Loucy (cell line): ENCODE measurements at regions not wholly inside any gene's neighbourhood (a gene's known extent, or its start where the extent isn't known, plus 50 kb on each side); places are given as distances from the start of the nearest gene placed in this dataset.

Experiments
- H2AFZ ChIP-seq: fragments of 200-600 bp; sonication (generic); 2 replicates; pipeline ENCODE4 v1.6.0; 2016; ENCODE audit warnings: antibody characterized with exemption, mild to moderate bottlenecking, low read length, moderate library complexity
- H3F3A ChIP-seq: fragments of 200-600 bp; 2 replicates; pipeline ENCODE4 v1.6.0; 2016; ENCODE audit warnings: antibody characterized with exemption, low read depth, mild to moderate bottlenecking
- H3K27me3 ChIP-seq: fragments of 200-600 bp; sonication (generic); 2 replicates; pipeline ENCODE4 v1.6.1; 2014; ENCODE audit warnings: low read length, mild to moderate bottlenecking; ENCODE audit not compliant: insufficient read depth, poor library complexity, severe bottlenecking
- H3K36me3 ChIP-seq: fragments of 200-600 bp; sonication (generic); 2 replicates; pipeline ENCODE4 v1.6.1; 2016; ENCODE audit warnings: low read length; ENCODE audit not compliant: insufficient read depth
- H3K4me1 ChIP-seq: fragments of 200-600 bp; sonication (generic); 2 replicates; pipeline ENCODE4 v1.5.1; 2014; ENCODE audit warnings: low read length, mild to moderate bottlenecking; ENCODE audit not compliant: insufficient read depth, poor library complexity, severe bottlenecking
- H3K4me2 ChIP-seq: fragments of 200-600 bp; sonication (generic); 2 replicates; pipeline ENCODE4 v1.6.0; 2014; ENCODE audit warnings: antibody characterized with exemption, low read length, low read depth, mild to moderate bottlenecking; ENCODE audit not compliant: poor library complexity, severe bottlenecking
- H3K4me3 ChIP-seq: fragments of 200-600 bp; sonication (generic); 2 replicates; pipeline ENCODE4 v1.5.1; 2014; ENCODE audit warnings: low read length, mild to moderate bottlenecking, mixed read lengths; ENCODE audit not compliant: poor library complexity, severe bottlenecking
- H3K79me2 ChIP-seq: fragments of 200-600 bp; sonication (generic); 2 replicates; pipeline ENCODE4 v1.6.1; 2014; ENCODE audit warnings: low read length; ENCODE audit not compliant: insufficient read depth
- H3K9ac ChIP-seq: fragments of 200-600 bp; sonication (generic); 2 replicates; pipeline ENCODE4 v1.6.0; 2014; ENCODE audit warnings: mild to moderate bottlenecking, low read depth, low read length, moderate library complexity; ENCODE audit not compliant: poor library complexity, severe bottlenecking
- H3K9me2 ChIP-seq: fragments of 200-600 bp; sonication (generic); replicated peaks from 2 replicates; pipeline ENCODE4 v1.6.1; 2016; ENCODE audit warnings: low read depth, low read length, mixed read lengths
- H3K9me3 ChIP-seq: fragments of 200-600 bp; sonication (generic); 2 replicates; pipeline ENCODE4 v1.6.1; 2014; ENCODE audit warnings: mild to moderate bottlenecking, antibody characterized with exemption, low read length, low read depth; ENCODE audit not compliant: insufficient read depth
- H4K20me1 ChIP-seq: fragments of 200-600 bp; sonication (generic); 2 replicates; pipeline ENCODE4 v1.6.0; 2014; ENCODE audit warnings: antibody characterized with exemption, low read length, mild to moderate bottlenecking; ENCODE audit not compliant: insufficient read depth, poor library complexity, severe bottlenecking
- EZH2phosphoT487 ChIP-seq: fragments of 200-600 bp; IDR thresholded peaks from 2 replicates; pipeline ENCODE4 v1.6.1; 2018; ENCODE audit warnings: antibody characterized with exemption, mild to moderate bottlenecking, moderate library complexity, borderline replicate concordance
- TF ChIP-seq, protein P1 (sequence below): fragments of 200-600 bp; sonication (generic); conservative IDR thresholded peaks from 2 replicates; pipeline ENCODE4 v1.5.1; 2014; ENCODE audit warnings: mild to moderate bottlenecking, antibody characterized with exemption, low read length

DNA sequence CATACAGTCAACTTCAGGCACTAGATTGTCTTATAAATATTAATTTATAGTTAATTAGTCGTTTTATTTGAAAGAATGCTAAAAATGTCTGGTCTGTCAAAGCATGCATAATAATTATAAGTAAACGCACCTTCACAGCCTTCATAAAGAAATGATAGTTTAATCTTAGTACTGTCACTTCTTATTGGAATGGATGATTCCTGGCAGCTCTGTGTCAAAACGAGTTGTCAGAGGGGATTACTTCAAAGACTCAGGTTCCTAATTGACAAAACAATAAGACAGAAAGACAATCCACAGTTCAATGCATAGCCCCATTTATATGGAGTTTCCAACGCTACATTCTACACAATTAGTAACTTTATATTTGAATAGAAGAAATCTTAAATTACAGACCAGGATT lies 461.3 kb upstream of the TECRL start:
- Histone ChIP-seq H3K4me1 (no peaks in the 10 kb centered on the region), H3K4me3 (no peak overlapping the region), H3K9ac (no peak overlapping the region), H3K4me2 (no peak overlapping the region), H3F3A (no peaks in the 10 kb centered on the region), H2AFZ (no peak overlapping the region), H3K79me2 (no peaks in the 10 kb centered on the region), H3K9me3 (no peaks in the 10 kb centered on the region), H3K9me2 (no peaks in the 10 kb centered on the region), H4K20me1 (no peaks in the 10 kb centered on the region), H3K27me3 (no peaks in the 10 kb centered on the region), H3K36me3 (no peaks in the 10 kb centered on the region)
- TF ChIP-seq, protein P1, sequence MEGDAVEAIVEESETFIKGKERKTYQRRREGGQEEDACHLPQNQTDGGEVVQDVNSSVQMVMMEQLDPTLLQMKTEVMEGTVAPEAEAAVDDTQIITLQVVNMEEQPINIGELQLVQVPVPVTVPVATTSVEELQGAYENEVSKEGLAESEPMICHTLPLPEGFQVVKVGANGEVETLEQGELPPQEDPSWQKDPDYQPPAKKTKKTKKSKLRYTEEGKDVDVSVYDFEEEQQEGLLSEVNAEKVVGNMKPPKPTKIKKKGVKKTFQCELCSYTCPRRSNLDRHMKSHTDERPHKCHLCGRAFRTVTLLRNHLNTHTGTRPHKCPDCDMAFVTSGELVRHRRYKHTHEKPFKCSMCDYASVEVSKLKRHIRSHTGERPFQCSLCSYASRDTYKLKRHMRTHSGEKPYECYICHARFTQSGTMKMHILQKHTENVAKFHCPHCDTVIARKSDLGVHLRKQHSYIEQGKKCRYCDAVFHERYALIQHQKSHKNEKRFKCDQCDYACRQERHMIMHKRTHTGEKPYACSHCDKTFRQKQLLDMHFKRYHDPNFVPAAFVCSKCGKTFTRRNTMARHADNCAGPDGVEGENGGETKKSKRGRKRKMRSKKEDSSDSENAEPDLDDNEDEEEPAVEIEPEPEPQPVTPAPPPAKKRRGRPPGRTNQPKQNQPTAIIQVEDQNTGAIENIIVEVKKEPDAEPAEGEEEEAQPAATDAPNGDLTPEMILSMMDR = no peak
- TF ChIP-seq EZH2phosphoT487 = no peak

- Histone ChIP-seq H3K4me1 (peaks cover 4% of the 10 kb centered on the region), H3K4me2 (peak overlapping the region; percentile 5), H4K20me1 (no peaks in the 10 kb centered on the region), H3F3A (no peaks in the 10 kb centered on the region; the same call in 1 of the 2 replicates), H3K4me3 (no peak overlapping the region), H2AFZ (peak overlapping the region; percentile 65), H3K36me3 (no peaks in the 10 kb centered on the region), H3K27me3 (no peaks in the 10 kb centered on the region), H3K9me2 (no peaks in the 10 kb centered on the region), H3K79me2 (no peaks in the 10 kb centered on the region), H3K9me3 (no peaks in the 10 kb centered on the region), H3K9ac (peak overlapping the region; percentile 13)
- TF ChIP-seq, protein P1 = no peak
- no peak for TF ChIP-seq EZH2phosphoT487
Measured at GRCh38 chr4:64857815-64858214, 448.6 kb upstream of the TECRL start.

DNA sequence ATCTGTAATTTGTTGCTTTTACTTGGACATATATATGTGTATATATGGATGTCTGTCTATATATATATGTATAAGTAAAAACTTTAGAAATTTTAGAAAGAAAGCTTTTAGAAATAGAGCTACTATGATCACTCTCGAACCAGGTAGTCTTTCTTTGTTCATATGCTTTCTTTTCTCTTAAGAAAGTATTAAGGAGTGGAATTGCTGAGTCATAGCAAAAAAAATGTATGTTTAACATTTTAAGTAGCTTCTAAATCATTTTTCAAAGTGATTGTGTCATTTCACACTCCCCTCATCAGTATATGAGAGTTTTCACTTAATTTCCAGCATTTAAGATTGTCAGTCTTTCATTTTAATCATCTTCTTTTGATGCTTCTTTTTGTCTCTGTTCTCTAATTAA lies 447.9 kb upstream of the TECRL start:
- Histone ChIP-seq H3K27me3 (no peaks in the 10 kb centered on the region), H3K9ac (peak overlapping the region; percentile 13), H3F3A (no peaks in the 10 kb centered on the region; the same call in 1 of the 2 replicates), H3K4me3 (no peak overlapping the region), H3K36me3 (no peaks in the 10 kb centered on the region), H3K4me1 (peaks cover 4% of the 10 kb centered on the region), H3K79me2 (no peaks in the 10 kb centered on the region), H3K9me2 (no peaks in the 10 kb centered on the region), H2AFZ (peak overlapping the region; percentile 65), H4K20me1 (no peaks in the 10 kb centered on the region), H3K9me3 (no peaks in the 10 kb centered on the region), H3K4me2 (peak overlapping the region; percentile 5)
- TF ChIP-seq EZH2phosphoT487 = no peak
- TF ChIP-seq, protein P1 = no peak
